ENCODE measurements at regions not wholly inside any gene's neighbourhood (a gene's known extent, or its start where the extent isn't known, plus 50 kb on each side); places are given as distances from the start of the nearest gene placed in this dataset.

GRCh38 chr6:165229216-165229615, 80.2 kb downstream of the C6orf118 start:
- ATAC-seq (ENCODE audit: poor library complexity) = no peak
- intact Hi-C loops (cut with DNase I) = no loop called here
- no peak for DNase-seq

GRCh38 chr6:165227644-165228329, 81.6 kb downstream of the C6orf118 start:
- ATAC-seq (ENCODE audit: poor library complexity) (no peak), DNase-seq (no peak)
- intact Hi-C loops (cut with DNase I) = no loop called here

GRCh38 chr6:165223736-165224135, 85.7 kb downstream of the C6orf118 start:
- DNase-seq (no peak), ATAC-seq (ENCODE audit: poor library complexity) (no peak)
- intact Hi-C loops (cut with DNase I) = no loop called here

- DNase-seq = no peak
- intact Hi-C loops (cut with DNase I) = no loop called here
- no peak for ATAC-seq (ENCODE audit: poor library complexity)
These were observed 86.3 kb downstream of the C6orf118 start for GRCh38 chr6:165223101-165223500.

- no peak for ATAC-seq (ENCODE audit: poor library complexity)
- DNase-seq = no peak
- intact Hi-C loops (cut with DNase I) = no loop called here
These were observed 86.9 kb downstream of the C6orf118 start for GRCh38 chr6:165222315-165223025.

GRCh38 chr6:165220045-165220444, 89.4 kb downstream of the C6orf118 start:
- ATAC-seq (ENCODE audit: poor library complexity) (no peak), DNase-seq (no peak)
- intact Hi-C loops (cut with DNase I) = no loop called here

- intact Hi-C loops (cut with DNase I) = no loop called here
- no peak for DNase-seq
These were observed 89.8 kb downstream of the C6orf118 start for GRCh38 chr6:165219629-165220028.

GRCh38 chr6:165218829-165219228, 90.6 kb downstream of the C6orf118 start:
- no peak for ATAC-seq (ENCODE audit: poor library complexity)
- DNase-seq = no peak
- intact Hi-C loops (cut with DNase I) = no loop called here

More at GRCh38 chr6:165219629-165220028, 89.8 kb downstream of the C6orf118 start:
- no peak for ATAC-seq (ENCODE audit: poor library complexity)

- DNase-seq = no peak
- no peak for ATAC-seq (ENCODE audit: poor library complexity)
- intact Hi-C loops (cut with DNase I) = no loop called here
These were observed 102.6 kb downstream of the C6orf118 start for GRCh38 chr6:165206798-165207197.

- no peak for DNase-seq
- intact Hi-C loops (cut with DNase I) = no loop called here
- ATAC-seq (ENCODE audit: poor library complexity) = no peak
These were observed 103.8 kb downstream of the C6orf118 start for GRCh38 chr6:165205632-165206031.

- intact Hi-C loops (cut with DNase I) = no loop called here
- DNase-seq = no peak
- ATAC-seq (ENCODE audit: poor library complexity) = no peak
These were observed 104.4 kb downstream of the C6orf118 start for GRCh38 chr6:165204807-165205545.

GRCh38 chr6:165200178-165200577, 109.2 kb downstream of the C6orf118 start:
- ATAC-seq (ENCODE audit: poor library complexity) (no peak), DNase-seq (no peak)
- intact Hi-C loops (cut with DNase I) = no loop called here

GRCh38 chr6:165191461-165191860, 117.9 kb downstream of the C6orf118 start:
- intact Hi-C loops (cut with DNase I) = no loop called here
- no peak for ATAC-seq (ENCODE audit: poor library complexity)
- DNase-seq = no peak

GRCh38 chr6:165186441-165187205, 122.8 kb downstream of the C6orf118 start:
- DNase-seq (no peak), ATAC-seq (ENCODE audit: poor library complexity) (no peak)
- intact Hi-C loops (cut with DNase I) = no loop called here

- no peak for ATAC-seq (ENCODE audit: poor library complexity)
- DNase-seq = no peak
- intact Hi-C loops (cut with DNase I) = no loop called here
These were observed 123.4 kb downstream of the C6orf118 start for GRCh38 chr6:165186041-165186440.

GRCh38 chr6:165184192-165184979, 125.0 kb downstream of the C6orf118 start:
- ATAC-seq (ENCODE audit: poor library complexity) (peak; percentile 92), DNase-seq (peak; percentile 70)
- intact Hi-C loops (cut with DNase I) = no loop called here

- ATAC-seq (ENCODE audit: poor library complexity) (no peak), DNase-seq (no peak)
- intact Hi-C loops (cut with DNase I) = no loop called here
These were observed 125.8 kb downstream of the C6orf118 start for GRCh38 chr6:165183496-165184140.

- DNase-seq (no peak), ATAC-seq (ENCODE audit: poor library complexity) (no peak)
- intact Hi-C loops (cut with DNase I) = no loop called here
These were observed 126.3 kb downstream of the C6orf118 start for GRCh38 chr6:165183071-165183470.
